Right kidney (tissue), 1 donor: ENCODE measurements at regions not wholly inside any gene's neighbourhood (a gene's known extent, or its start where the extent isn't known, plus 50 kb on each side); places are given as distances from the start of the nearest gene placed in this dataset.
"Not testable (repeated sequence)": the region's sequence is repeated elsewhere in the genome, so short reads cannot be mapped to it uniquely, and the experiment has no call there.

Source experiments
- DNase-seq: peaks from one replicate; pipeline ENCODE4 v3.0.0-alpha.2; 2016

- DNase-seq, result no peak
These were observed 104.4 kb downstream of the SEC23IP start for GRCh38 chr10:119996944-119997343.

- DNase-seq, result no peak
These were observed 104.9 kb downstream of the SEC23IP start for GRCh38 chr10:119997429-119997828.

GRCh38 chr10:120002785-120003184, 110.3 kb downstream of the SEC23IP start:
- no peak for DNase-seq

GRCh38 chr10:120005207-120006201, 113.0 kb downstream of the SEC23IP start:
- no peak for DNase-seq

GRCh38 chr10:120007261-120007660, 114.7 kb downstream of the SEC23IP start:
- DNase-seq, result no peak

GRCh38 chr10:120011359-120012130, 119.0 kb downstream of the SEC23IP start:
- DNase-seq, result no peak

- no peak for DNase-seq
These were observed 119.5 kb downstream of the SEC23IP start for GRCh38 chr10:120012131-120012400.

GRCh38 chr10:120012566-120012965, 120.0 kb downstream of the SEC23IP start:
- no peak for DNase-seq

GRCh38 chr10:120014031-120014430, 121.5 kb downstream of the SEC23IP start:
- no peak for DNase-seq

- DNase-seq, result no peak
These were observed 122.5 kb downstream of the SEC23IP start for GRCh38 chr10:120015064-120015463.

- DNase-seq, result no peak
These were observed 124.4 kb downstream of the SEC23IP start for GRCh38 chr10:120016906-120017305.

GRCh38 chr10:120017733-120018417, 125.3 kb downstream of the SEC23IP start:
- no peak for DNase-seq

- no peak for DNase-seq
These were observed 126.2 kb downstream of the SEC23IP start for GRCh38 chr10:120018695-120019094.

GRCh38 chr10:120019568-120019967, 127.0 kb downstream of the SEC23IP start:
- DNase-seq, result no peak

- DNase-seq, result no peak
These were observed 129.8 kb downstream of the SEC23IP start for GRCh38 chr10:120022357-120022756.

- DNase-seq, result no peak
These were observed 141.7 kb downstream of the SEC23IP start for GRCh38 chr10:120034236-120034635.

- DNase-seq, result no peak
These were observed 146.5 kb downstream of the SEC23IP start for GRCh38 chr10:120039046-120039445.

- no peak for DNase-seq
These were observed 147.3 kb downstream of the SEC23IP start for GRCh38 chr10:120039826-120040225.

- DNase-seq, result no peak
These were observed 149.5 kb downstream of the SEC23IP start for GRCh38 chr10:120041807-120042559.

GRCh38 chr10:120042705-120043104, 150.2 kb downstream of the SEC23IP start:
- DNase-seq, result no peak

- DNase-seq, result not testable (repeated sequence)
These were observed 154.8 kb downstream of the SEC23IP start for GRCh38 chr10:120047373-120047772.

GRCh38 chr10:120047926-120048325, 155.4 kb downstream of the SEC23IP start:
- no peak for DNase-seq
